ENCODE measurements at regions not wholly inside any gene's neighbourhood (a gene's known extent, or its start where the extent isn't known, plus 50 kb on each side); places are given as distances from the start of the nearest gene placed in this dataset.

GRCh38 chr2:219961947-219962498 lies 334.6 kb downstream of the SLC4A3 start:
- no peak for DNase-seq (ENCODE audit: low read depth)
- no peak overlapping the region for H3K4me3 ChIP-seq (ENCODE audit: low read depth, low read length)
- TF ChIP-seq, protein P1, sequence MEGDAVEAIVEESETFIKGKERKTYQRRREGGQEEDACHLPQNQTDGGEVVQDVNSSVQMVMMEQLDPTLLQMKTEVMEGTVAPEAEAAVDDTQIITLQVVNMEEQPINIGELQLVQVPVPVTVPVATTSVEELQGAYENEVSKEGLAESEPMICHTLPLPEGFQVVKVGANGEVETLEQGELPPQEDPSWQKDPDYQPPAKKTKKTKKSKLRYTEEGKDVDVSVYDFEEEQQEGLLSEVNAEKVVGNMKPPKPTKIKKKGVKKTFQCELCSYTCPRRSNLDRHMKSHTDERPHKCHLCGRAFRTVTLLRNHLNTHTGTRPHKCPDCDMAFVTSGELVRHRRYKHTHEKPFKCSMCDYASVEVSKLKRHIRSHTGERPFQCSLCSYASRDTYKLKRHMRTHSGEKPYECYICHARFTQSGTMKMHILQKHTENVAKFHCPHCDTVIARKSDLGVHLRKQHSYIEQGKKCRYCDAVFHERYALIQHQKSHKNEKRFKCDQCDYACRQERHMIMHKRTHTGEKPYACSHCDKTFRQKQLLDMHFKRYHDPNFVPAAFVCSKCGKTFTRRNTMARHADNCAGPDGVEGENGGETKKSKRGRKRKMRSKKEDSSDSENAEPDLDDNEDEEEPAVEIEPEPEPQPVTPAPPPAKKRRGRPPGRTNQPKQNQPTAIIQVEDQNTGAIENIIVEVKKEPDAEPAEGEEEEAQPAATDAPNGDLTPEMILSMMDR (IDR thresholded peaks at IDR 0.05; ENCODE audit: insufficient read depth, low read depth, low read length): no peak

- H3K4me3 ChIP-seq (ENCODE audit: low read depth, low read length): no peak overlapping the region
- TF ChIP-seq, protein P1 (IDR thresholded peaks at IDR 0.05; ENCODE audit: insufficient read depth, low read depth, low read length): no peak
- no peak for DNase-seq (ENCODE audit: low read depth)
These were observed 335.4 kb downstream of the SLC4A3 start for GRCh38 chr2:219962801-219963200.

DNA sequence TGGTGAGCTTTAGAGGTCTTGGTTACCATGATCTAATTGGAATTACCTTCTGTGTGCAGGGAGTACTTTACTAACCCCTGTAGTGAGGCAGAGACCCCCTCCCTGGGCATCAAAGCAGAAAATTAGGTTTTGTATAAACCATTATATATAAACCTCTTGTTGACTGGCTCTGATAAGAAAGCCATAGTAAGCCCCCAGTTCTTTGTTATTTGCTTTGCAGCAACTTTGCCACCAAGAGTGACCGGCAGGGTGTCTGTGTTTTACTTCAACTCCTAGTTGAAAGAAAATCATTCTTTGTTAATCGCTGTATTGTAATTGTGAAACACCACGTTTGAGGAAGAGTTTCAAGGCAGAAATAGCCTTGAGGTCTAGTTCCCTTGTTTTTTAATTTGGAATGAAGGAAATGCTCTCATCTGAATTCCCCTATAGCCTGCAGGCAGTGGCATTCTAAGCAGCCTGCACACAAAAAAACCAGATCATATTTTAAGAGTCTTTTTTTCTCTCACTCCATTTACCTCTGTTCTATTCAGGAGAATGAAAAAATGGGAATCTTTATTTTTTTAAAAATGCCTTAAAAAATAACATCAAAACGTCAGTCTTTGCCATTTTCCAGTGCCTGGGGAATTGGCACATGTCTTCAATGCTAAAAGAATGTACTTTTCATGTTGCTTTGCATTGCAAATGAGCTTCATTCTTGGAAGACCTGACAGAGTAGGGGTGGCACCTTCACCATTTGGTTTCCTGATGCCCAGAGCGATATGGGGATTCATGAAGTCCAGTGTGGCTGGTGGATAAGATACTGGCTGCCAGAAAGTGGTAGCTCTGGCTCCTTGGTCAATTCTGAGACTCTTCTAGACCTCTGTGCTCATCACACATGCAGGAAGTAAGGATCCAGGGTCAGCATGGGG lies 338.1 kb downstream of the SLC4A3 start:
- no peak overlapping the region for H3K4me3 ChIP-seq (ENCODE audit: low read depth, low read length)
- no peak for DNase-seq (ENCODE audit: low read depth)
- TF ChIP-seq, protein P1 (IDR thresholded peaks at IDR 0.05; ENCODE audit: insufficient read depth, low read depth, low read length): no peak

- DNase-seq (ENCODE audit: low read depth): no peak
- H3K4me3 ChIP-seq (ENCODE audit: low read depth, low read length): no peak overlapping the region
- TF ChIP-seq, protein P1 (IDR thresholded peaks at IDR 0.05; ENCODE audit: insufficient read depth, low read depth, low read length): no peak
These were observed 340.1 kb downstream of the SLC4A3 start for GRCh38 chr2:219967247-219968245.

GRCh38 chr2:219968685-219969345 lies 341.4 kb downstream of the SLC4A3 start:
- TF ChIP-seq, protein P1 (IDR thresholded peaks at IDR 0.05; ENCODE audit: insufficient read depth, low read depth, low read length): no peak
- no peak for DNase-seq (ENCODE audit: low read depth)
- H3K4me3 ChIP-seq (ENCODE audit: low read depth, low read length): no peak overlapping the region

- peak; percentile 69 for DNase-seq (ENCODE audit: low read depth)
- TF ChIP-seq, protein P1 (IDR thresholded peaks at IDR 0.05; ENCODE audit: insufficient read depth, low read depth, low read length): no peak
These were observed 342.1 kb downstream of the SLC4A3 start for GRCh38 chr2:219969508-219969907.

More at GRCh38 chr2:219969508-219969907, 342.1 kb downstream of the SLC4A3 start:
- no peak overlapping the region for H3K4me3 ChIP-seq (ENCODE audit: low read depth, low read length)
